ENCODE measurements at regions not wholly inside any gene's neighbourhood (a gene's known extent, or its start where the extent isn't known, plus 50 kb on each side); places are given as distances from the start of the nearest gene placed in this dataset.

DNA sequence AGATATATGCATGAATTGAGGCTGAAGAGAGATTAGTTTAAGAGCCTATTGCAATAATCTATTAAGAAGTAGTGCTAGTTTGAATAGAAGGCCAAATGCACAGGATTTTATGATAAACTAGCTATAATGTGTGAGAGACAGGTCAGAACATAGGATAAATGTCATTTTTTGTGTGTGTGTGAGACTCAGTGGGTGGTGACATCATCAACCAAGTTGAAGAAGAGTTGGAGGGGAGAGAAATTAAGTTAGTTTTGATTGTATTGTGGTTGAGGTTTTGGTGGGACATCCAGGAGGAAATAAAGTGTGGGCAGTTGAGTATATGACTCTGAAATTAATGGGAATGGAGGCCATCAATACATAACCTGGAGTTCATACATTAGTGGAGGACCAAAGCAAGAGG lies 320.1 kb upstream of the CWC22 start:
- Histone ChIP-seq H3K27ac (no peak overlapping the region), H3K27me3 (ENCODE audit: insufficient read depth, low read depth, severe bottlenecking) (no peaks in the 10 kb centered on the region), H3K36me3 (no peaks in the 10 kb centered on the region), H3K4me3 (ENCODE audit: low read depth, low read length) (no peak overlapping the region), H3K9me3 (ENCODE audit: severe bottlenecking) (no peaks in the 10 kb centered on the region)
- TF ChIP-seq, protein P1, sequence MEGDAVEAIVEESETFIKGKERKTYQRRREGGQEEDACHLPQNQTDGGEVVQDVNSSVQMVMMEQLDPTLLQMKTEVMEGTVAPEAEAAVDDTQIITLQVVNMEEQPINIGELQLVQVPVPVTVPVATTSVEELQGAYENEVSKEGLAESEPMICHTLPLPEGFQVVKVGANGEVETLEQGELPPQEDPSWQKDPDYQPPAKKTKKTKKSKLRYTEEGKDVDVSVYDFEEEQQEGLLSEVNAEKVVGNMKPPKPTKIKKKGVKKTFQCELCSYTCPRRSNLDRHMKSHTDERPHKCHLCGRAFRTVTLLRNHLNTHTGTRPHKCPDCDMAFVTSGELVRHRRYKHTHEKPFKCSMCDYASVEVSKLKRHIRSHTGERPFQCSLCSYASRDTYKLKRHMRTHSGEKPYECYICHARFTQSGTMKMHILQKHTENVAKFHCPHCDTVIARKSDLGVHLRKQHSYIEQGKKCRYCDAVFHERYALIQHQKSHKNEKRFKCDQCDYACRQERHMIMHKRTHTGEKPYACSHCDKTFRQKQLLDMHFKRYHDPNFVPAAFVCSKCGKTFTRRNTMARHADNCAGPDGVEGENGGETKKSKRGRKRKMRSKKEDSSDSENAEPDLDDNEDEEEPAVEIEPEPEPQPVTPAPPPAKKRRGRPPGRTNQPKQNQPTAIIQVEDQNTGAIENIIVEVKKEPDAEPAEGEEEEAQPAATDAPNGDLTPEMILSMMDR (IDR thresholded peaks at IDR 0.05; ENCODE audit: low read depth, low read length) = no peak
- no peak for DNase-seq

DNA sequence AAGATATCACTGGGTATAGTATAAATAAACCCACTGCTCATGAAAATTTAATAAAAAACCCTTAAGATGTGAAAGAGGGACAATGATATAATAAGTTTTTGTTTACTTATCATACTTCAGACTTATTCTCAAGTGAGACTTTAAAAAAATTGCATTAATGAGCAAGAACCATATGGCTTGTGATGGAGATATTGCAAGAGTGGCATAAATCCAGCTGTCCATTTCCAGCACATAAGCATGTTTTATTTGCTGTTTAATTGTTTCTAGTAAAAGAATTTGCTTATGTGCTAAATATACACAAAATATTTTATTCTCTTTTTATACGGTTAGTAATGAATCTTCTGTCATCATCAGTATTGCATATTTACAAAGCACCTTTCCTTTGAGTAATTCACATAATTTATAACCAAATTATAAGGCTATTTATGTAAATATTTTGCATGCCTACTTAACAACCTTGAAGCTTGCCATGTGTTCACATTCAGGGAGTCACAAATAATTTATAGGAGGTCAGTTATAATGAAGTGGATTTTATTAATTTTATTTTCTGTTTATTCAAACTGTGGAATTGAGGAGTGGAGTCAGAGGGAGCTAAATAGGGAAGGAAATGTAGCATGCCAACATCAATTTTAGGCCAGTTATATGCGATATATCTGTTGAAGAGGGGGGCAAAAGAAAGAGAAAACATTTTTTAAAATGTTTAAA lies 318.5 kb upstream of the CWC22 start:
- no peak overlapping the region for H3K4me3 ChIP-seq (ENCODE audit: low read depth, low read length)
- no peaks in the 10 kb centered on the region for H3K36me3 ChIP-seq
- no peak overlapping the region for H3K27ac ChIP-seq
- no peak for DNase-seq
- no peaks in the 10 kb centered on the region for H3K27me3 ChIP-seq (ENCODE audit: insufficient read depth, low read depth, severe bottlenecking)
- H3K9me3 ChIP-seq (ENCODE audit: severe bottlenecking) = no peaks in the 10 kb centered on the region
- TF ChIP-seq, protein P1 (IDR thresholded peaks at IDR 0.05; ENCODE audit: low read depth, low read length) = no peak

DNA sequence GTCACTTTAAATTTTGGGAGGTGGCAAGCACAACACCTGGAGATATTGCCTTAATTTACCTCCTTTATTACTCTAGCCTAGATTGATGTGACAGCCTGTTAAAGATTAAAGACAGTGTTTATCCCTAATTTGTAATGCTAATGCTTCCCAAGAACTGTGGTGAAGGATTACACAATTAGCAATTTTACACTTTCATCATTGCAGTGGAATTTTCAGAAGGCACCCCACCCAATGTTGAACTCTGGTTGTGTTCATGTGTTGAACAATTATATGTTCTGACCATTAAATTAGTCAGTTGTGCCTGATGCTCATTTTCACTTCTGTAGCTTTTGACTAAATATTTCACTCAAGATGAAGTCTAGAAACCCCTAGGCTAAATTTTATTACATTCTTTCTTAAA lies 317.1 kb upstream of the CWC22 start:
- TF ChIP-seq, protein P1 (IDR thresholded peaks at IDR 0.05; ENCODE audit: low read depth, low read length) = no peak
- Histone ChIP-seq H3K4me3 (ENCODE audit: low read depth, low read length) (no peak overlapping the region), H3K27ac (no peak overlapping the region), H3K9me3 (ENCODE audit: severe bottlenecking) (no peaks in the 10 kb centered on the region), H3K27me3 (ENCODE audit: insufficient read depth, low read depth, severe bottlenecking) (no peaks in the 10 kb centered on the region), H3K36me3 (no peaks in the 10 kb centered on the region)
- no peak for DNase-seq

DNA sequence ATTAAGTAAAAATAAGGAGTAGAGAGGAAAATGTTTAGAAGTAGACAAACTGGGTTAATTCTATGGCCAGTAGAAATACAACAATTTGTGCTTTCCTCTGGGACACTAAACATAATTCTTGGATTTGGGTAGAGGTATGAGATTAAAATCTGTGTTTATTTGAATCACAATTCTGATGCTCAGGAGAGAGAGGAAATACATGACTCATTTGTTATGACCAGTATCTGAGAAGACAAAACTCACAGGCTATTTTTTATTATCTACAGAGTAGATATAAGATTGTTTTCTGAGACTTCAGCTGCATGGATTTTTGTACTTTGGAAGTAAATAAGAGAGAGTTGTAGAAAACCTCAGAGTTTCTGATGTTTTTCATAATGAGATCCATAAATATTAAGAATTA lies 315.7 kb upstream of the CWC22 start:
- no peaks in the 10 kb centered on the region for H3K27me3 ChIP-seq (ENCODE audit: insufficient read depth, low read depth, severe bottlenecking)
- no peak for DNase-seq

DNA sequence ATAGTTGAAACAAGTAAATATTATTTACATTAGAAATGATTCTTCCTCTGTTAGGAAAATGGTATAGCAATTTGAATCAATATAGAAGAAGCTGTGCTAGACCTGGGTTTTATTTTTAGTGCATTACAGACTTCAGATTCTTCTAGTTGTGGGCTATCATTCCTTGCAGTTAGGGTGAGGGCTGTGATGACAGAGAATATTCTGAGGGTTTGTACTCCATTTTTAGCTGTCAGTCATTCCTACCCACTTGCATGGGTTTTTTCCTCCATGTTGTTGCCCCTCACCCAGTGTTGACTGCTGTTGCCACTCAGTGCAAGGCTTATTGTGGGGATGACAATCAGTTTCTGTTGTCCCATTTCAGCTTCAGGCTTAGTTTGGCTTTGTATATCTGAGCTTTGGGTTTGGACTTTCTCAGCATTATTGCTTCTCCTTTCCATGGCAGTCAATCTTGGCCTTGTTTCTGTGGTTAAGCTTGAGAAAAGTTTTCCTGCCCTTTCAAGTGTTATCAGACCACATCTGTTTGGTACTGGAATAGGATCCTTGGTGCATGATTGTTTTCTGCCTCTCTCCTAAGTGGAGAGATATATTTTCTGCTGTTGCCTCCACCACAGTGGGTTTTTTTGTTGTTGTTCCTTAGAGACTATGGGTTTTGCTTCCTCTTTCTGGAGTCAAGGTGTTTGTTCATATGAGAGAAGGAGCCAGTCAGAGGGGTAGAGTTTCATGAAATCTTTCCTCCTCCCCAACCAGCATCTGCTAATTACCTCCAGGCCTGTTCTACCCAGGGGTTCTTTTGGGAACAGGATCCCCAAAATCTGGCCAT lies 312.7 kb upstream of the CWC22 start:
- H3K36me3 ChIP-seq = no peaks in the 10 kb centered on the region
- TF ChIP-seq, protein P1 (IDR thresholded peaks at IDR 0.05; ENCODE audit: low read depth, low read length) = no peak
- no peak overlapping the region for H3K4me3 ChIP-seq (ENCODE audit: low read depth, low read length)
- H3K27me3 ChIP-seq (ENCODE audit: insufficient read depth, low read depth, severe bottlenecking) = no peaks in the 10 kb centered on the region
- H3K27ac ChIP-seq = no peak overlapping the region
- DNase-seq = no peak
- no peaks in the 10 kb centered on the region for H3K9me3 ChIP-seq (ENCODE audit: severe bottlenecking)

More for the DNA sequence above, 315.7 kb upstream of the CWC22 start:
- Histone ChIP-seq H3K9me3 (ENCODE audit: severe bottlenecking) (no peaks in the 10 kb centered on the region), H3K4me3 (ENCODE audit: low read depth, low read length) (no peak overlapping the region), H3K27ac (no peak overlapping the region), H3K36me3 (no peaks in the 10 kb centered on the region)
- TF ChIP-seq, protein P1 (IDR thresholded peaks at IDR 0.05; ENCODE audit: low read depth, low read length) = no peak

Measured in WERI-Rb-1 (cell line).